Hepatocyte (in vitro differentiated cells): ENCODE measurements at regions not wholly inside any gene's neighbourhood (a gene's known extent, or its start where the extent isn't known, plus 50 kb on each side); places are given as distances from the start of the nearest gene placed in this dataset.

Source experiments
- CTCF ChIP-seq: fragments of 200-600 bp; sonication (generic); IDR thresholded peaks from 2 replicates; pipeline ENCODE4 v1.5.1; 2016; ENCODE audit warnings: antibody characterized with exemption, mild to moderate bottlenecking; ENCODE audit not compliant: poor library complexity
- EZH2 ChIP-seq: fragments of 200-600 bp; sonication (generic); IDR thresholded peaks from 2 replicates; pipeline ENCODE4 v1.6.1; 2016; ENCODE audit warnings: antibody characterized with exemption, mild to moderate bottlenecking, borderline replicate concordance
- EZH2phosphoT487 ChIP-seq: fragments of 200-600 bp; sonication (generic); IDR thresholded peaks from one replicate; pipeline ENCODE4 v1.6.1; 2018; ENCODE audit warnings: antibody characterized with exemption, mild to moderate bottlenecking, low read depth, moderate library complexity; ENCODE audit not compliant: unreplicated experiment, severe bottlenecking

GRCh38 chr20:6235510-6235909, 112.7 kb upstream of the FERMT1 start:
- TF ChIP-seq EZH2 (no peak), EZH2phosphoT487 (no peak), CTCF (no peak)
